Heart right ventricle (tissue), 16 donors: ENCODE measurements at regions not wholly inside any gene's neighbourhood (a gene's known extent, or its start where the extent isn't known, plus 50 kb on each side); places are given as distances from the start of the nearest gene placed in this dataset.

Source experiments
- ATAC-seq, 8 donors: fragments of 200-7000 bp; cut with Tn5 transposase; one replicate each; pipeline ENCODE4 v1.9.1; 2020; ENCODE audit warnings: mild to moderate bottlenecking in 8 of 8, moderate library complexity in 8 of 8, moderate number of reproducible peaks in 1 of 8
- DNase-seq, 2 donors: peaks; one replicate each; pipeline ENCODE4 v3.0.0-alpha.2; 2020
- H3K27ac ChIP-seq, 10 donors: fragments of 200-600 bp; sonication (generic) in 2 of 10; one replicate each; pipeline versions ENCODE4 v1.5.0 to v1.8.0; 2020 to 2022; ENCODE audit warnings: mild to moderate bottlenecking in 3 of 10
- H3K27me3 ChIP-seq, 7 donors: fragments of 200-600 bp; one replicate each; pipeline ENCODE4 v1.8.0; 2021 to 2022; ENCODE audit warnings: mild to moderate bottlenecking in 2 of 7
- H3K36me3 ChIP-seq, 9 donors: fragments of 200-600 bp; sonication (generic) in 1 of 9; one replicate each; pipeline versions ENCODE4 v1.5.0 to v1.8.0; 2020 to 2022; ENCODE audit warnings: mild to moderate bottlenecking in 2 of 9
- H3K4me1 ChIP-seq, 9 donors: fragments of 200-600 bp; sonication (generic) in 1 of 9; one replicate each; pipeline versions ENCODE4 v1.5.0 to v1.8.0; 2020 to 2022; ENCODE audit warnings: mild to moderate bottlenecking in 4 of 9
- H3K4me3 ChIP-seq, 10 donors: fragments of 200-600 bp; sonication (generic) in 2 of 10; one replicate each; pipeline versions ENCODE4 v1.5.0 to v1.8.0; 2020 to 2022; ENCODE audit warnings: mild to moderate bottlenecking in 7 of 10, moderate library complexity in 2 of 10
- H3K9me3 ChIP-seq, 11 donors: fragments of 200-600 bp in 10 of 11; sonication (generic) in 2 of 11; one replicate each; pipeline versions ENCODE4 v1.5.0 to v1.8.0; 2013 to 2022; ENCODE audit warnings: mild to moderate bottlenecking in 2 of 11, control low read depth in 1 of 11, moderate library complexity in 1 of 11
- WGBS, 2 donors: extraction: QIAGEN DNeasy Blood & Tissue Kit; methylation state at CpG; one replicate each; pipeline ENCODE4 v1.1.7; 2013; ENCODE audit warnings: inconsistent platforms in 1 of 2; 5-methylcytosine and 5-hydroxymethylcytosine counted together
- intact Hi-C, 10 donors: fragments of 100-400 bp; cut with DNase I; formaldehyde crosslinking; loops; one replicate each; pipeline versions ENCODE4 v1.11.1 to v1.14.2; 2022
- TF ChIP-seq, protein P1 (sequence below), 9 donors: fragments of 200-600 bp; sonication (generic) in 2 of 9; IDR thresholded peaks; one replicate each; pipeline versions ENCODE4 v1.5.0 to v1.8.0; 2021 to 2022; ENCODE audit warnings: antibody characterized with exemption in 9 of 9, mild to moderate bottlenecking in 5 of 9, moderate library complexity in 1 of 9
- donor health status: Arrhythmogenic right ventricular cardiomyopathy.
- donor health status: ischemic (EF 13 %, LVEDD 7.1; RV severe dilation, severe dysfunction).
- donor health status: healthy with polysubstance abuse.
- donor health status: DM: no; HTN: yes; CAD: no.
- donor health status: DM: no; HTN: no; CAD: no.
- donor health status: ischemic (EF 25% LVEDD 6.9; RV normal size, moderate dysfunction).
- donor health status: ischemic (EF 25% LVEDD 5.7; RV mildly dilated, moderate dysfunction).
- donor health status: healthy.
- donor health status: DM: yes; HTN: yes; CAD: no.
- donor health status: Ischemic cardiomyopathy.
- donor health status: ischemic (EF 35%, LVEDD 5.7; RV mildly dilated, moderate dysfunction).
- donor health status: nonischemic (EF 11% LVEDD 7.7; RV severe dilation, severe dysfunction).
- donor health status: DM: yes; HTN: yes; CAD: no.
- donor health status: PGD.
- donor health status: ischemic (EF 29% LVEDD 5.4; RV normal size, mild dysfunction).
- donor health status: nonischemic (EF 23%, LVEDD 6.1; RV moderate dilation, normal function).

DNA sequence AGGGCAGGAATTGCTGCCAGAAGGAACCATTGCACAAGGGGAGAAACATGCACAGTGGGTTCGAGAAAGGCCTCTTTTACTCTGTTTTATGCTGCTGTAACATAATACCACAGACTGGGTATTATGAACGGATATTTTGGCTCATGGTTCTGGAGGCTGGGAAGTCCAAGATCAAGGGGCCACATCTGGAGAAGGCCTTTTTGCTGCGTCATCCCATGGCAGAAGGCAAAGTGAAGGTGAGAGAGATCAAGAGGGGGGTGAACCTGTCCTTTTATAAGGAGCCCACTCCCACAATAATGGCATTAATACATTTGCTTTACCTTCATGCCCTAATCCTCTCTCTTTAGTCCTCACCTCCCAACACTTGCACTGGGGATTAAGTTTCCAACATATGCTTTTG is 136.9 kb upstream of the ALDH1B1 start:
- Histone ChIP-seq H3K36me3 (no peaks in the 10 kb centered on the region), H3K4me1 (no peaks in the 10 kb centered on the region), H3K9me3 (peaks cover 0 to 4% (median 0%) of the 10 kb centered on the region in 11 donors), H3K4me3 (no peak overlapping the region), H3K27me3 (no peaks in the 10 kb centered on the region), H3K27ac (no peak overlapping the region)
- WGBS, 2 donors, result 88 to 89% methylated on average over 3 of the region's 3 CpGs
- intact Hi-C loops, result loop anchor here in 1 of 10 donors (10.0 kb wide), 1 partner anchor 49 kb away; no protein-coding TSS in a partner anchor
- no peak for DNase-seq
- ATAC-seq, result no peak
- TF ChIP-seq, protein P1, sequence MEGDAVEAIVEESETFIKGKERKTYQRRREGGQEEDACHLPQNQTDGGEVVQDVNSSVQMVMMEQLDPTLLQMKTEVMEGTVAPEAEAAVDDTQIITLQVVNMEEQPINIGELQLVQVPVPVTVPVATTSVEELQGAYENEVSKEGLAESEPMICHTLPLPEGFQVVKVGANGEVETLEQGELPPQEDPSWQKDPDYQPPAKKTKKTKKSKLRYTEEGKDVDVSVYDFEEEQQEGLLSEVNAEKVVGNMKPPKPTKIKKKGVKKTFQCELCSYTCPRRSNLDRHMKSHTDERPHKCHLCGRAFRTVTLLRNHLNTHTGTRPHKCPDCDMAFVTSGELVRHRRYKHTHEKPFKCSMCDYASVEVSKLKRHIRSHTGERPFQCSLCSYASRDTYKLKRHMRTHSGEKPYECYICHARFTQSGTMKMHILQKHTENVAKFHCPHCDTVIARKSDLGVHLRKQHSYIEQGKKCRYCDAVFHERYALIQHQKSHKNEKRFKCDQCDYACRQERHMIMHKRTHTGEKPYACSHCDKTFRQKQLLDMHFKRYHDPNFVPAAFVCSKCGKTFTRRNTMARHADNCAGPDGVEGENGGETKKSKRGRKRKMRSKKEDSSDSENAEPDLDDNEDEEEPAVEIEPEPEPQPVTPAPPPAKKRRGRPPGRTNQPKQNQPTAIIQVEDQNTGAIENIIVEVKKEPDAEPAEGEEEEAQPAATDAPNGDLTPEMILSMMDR (IDR thresholded peaks at IDR 0.05), result no peak

GRCh38 chr9:38254756-38255155 is 137.7 kb upstream of the ALDH1B1 start:
- Histone ChIP-seq H3K4me1 (no peaks in the 10 kb centered on the region), H3K27me3 (no peaks in the 10 kb centered on the region), H3K27ac (no peak overlapping the region), H3K36me3 (no peaks in the 10 kb centered on the region), H3K9me3 (no peaks in the 10 kb centered on the region), H3K4me3 (no peak overlapping the region)
- ATAC-seq, result no peak
- TF ChIP-seq, protein P1 (IDR thresholded peaks at IDR 0.05), result no peak
- intact Hi-C loops, result loop anchor here in 1 of 10 donors (10.0 kb wide), 1 partner anchor 50 kb away; no protein-coding TSS in a partner anchor
- WGBS, 2 donors, result 80 to 92% methylated on average over 2 of the region's 2 CpGs
- DNase-seq, result no peak

DNA sequence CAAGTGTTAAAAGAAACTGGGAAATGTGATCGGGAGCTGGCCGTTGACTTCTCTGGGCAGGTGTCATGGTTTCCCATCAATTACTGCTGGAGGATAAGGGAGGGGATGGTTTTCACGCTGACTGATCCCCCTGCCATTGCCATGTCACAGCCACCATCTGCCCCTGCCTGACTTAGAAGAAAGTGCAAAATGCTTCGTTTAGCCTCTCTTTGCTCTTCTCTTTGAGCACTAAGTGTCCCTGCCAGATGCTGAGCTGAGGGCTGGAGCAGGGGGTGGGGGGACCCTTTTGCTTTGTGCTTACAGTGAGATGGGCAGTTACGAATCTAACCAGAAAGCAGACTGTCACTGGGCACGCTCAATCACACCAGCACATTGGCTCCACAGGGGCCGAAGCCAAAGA is 138.4 kb upstream of the ALDH1B1 start:
- ATAC-seq (no peak), DNase-seq (no peak)
- H3K4me3 ChIP-seq, result no peak overlapping the region
- TF ChIP-seq, protein P1 (IDR thresholded peaks at IDR 0.05), result no peak
- intact Hi-C loops, result loop anchor here in 1 of 10 donors (10.0 kb wide), 1 partner anchor 51 kb away; no protein-coding TSS in a partner anchor
- WGBS, 2 donors, result 56 to 63% methylated on average over 7 of the region's 7 CpGs
- no peak overlapping the region for H3K27ac ChIP-seq
- no peaks in the 10 kb centered on the region for H3K36me3 ChIP-seq
- H3K4me1 ChIP-seq, result no peaks in the 10 kb centered on the region
- no peaks in the 10 kb centered on the region for H3K9me3 ChIP-seq
- H3K27me3 ChIP-seq, result no peaks in the 10 kb centered on the region

DNA sequence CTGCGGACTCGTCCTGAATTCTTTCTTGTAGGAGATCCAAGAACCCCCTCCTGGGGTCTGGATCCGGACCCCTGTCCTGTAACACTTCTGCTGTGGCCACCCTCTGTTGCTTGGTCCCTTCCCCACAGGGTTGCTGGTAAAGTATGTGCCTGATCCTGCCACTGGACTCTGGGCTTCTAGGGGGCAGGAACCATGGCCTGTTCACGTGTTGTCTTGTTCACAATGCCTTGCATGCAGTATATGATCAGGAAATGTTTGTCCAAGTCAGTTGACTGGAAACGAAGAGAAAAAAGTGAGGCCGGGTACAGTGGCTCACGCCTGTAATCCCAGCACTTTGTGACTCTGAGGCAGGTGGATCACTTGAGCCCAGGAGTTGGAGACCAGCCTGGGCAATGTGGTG is 139.3 kb upstream of the ALDH1B1 start:
- no peaks in the 10 kb centered on the region for H3K36me3 ChIP-seq
- intact Hi-C loops, result loop anchor here in 1 of 10 donors (10.0 kb wide), 1 partner anchor 52 kb away; no protein-coding TSS in a partner anchor
- WGBS, 2 donors, result 82 to 87% methylated on average over 7 of the region's 7 CpGs

More for the DNA sequence above, 139.3 kb upstream of the ALDH1B1 start:
- ATAC-seq (no peak), DNase-seq (no peak)
- H3K27ac ChIP-seq, result no peak overlapping the region
- H3K4me3 ChIP-seq, result no peak overlapping the region
- no peaks in the 10 kb centered on the region for H3K4me1 ChIP-seq
- no peaks in the 10 kb centered on the region for H3K27me3 ChIP-seq
- H3K9me3 ChIP-seq, result no peaks in the 10 kb centered on the region
- TF ChIP-seq, protein P1 (IDR thresholded peaks at IDR 0.05), result no peak
